VCaP (cell line): ENCODE measurements at regions not wholly inside any gene's neighbourhood (a gene's known extent, or its start where the extent isn't known, plus 50 kb on each side); places are given as distances from the start of the nearest gene placed in this dataset.

Experiments
- H3K27ac ChIP-seq: fragments of 450-650 bp; 2 replicates; pipeline ENCODE4 v1.5.1; 2017
- TF ChIP-seq, protein P1 (sequence below): fragments of 450-650 bp; conservative IDR thresholded peaks from 2 replicates; pipeline ENCODE4 v1.5.1; 2017; ENCODE audit warnings: mild to moderate bottlenecking, moderate library complexity

DNA sequence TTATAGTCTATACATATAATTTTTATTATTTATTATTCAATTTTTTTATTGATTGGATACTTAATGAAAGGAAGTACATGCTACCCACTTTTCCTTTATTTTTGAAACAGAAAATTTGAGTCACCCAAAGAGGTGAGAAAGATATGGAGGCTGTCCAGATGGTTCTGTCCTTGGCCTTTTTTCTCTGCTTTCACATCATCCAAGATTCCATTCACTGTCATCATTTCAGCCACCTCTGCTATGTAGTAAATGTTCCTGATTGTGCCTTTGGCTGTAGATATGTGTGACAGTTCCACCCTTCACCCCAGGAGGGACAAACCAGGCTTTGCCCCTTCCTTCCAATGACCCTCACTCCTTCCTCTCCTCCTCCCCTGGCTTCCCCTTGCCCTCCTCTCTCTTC is 675.7 kb upstream of the ID2 start:
- TF ChIP-seq, protein P1, sequence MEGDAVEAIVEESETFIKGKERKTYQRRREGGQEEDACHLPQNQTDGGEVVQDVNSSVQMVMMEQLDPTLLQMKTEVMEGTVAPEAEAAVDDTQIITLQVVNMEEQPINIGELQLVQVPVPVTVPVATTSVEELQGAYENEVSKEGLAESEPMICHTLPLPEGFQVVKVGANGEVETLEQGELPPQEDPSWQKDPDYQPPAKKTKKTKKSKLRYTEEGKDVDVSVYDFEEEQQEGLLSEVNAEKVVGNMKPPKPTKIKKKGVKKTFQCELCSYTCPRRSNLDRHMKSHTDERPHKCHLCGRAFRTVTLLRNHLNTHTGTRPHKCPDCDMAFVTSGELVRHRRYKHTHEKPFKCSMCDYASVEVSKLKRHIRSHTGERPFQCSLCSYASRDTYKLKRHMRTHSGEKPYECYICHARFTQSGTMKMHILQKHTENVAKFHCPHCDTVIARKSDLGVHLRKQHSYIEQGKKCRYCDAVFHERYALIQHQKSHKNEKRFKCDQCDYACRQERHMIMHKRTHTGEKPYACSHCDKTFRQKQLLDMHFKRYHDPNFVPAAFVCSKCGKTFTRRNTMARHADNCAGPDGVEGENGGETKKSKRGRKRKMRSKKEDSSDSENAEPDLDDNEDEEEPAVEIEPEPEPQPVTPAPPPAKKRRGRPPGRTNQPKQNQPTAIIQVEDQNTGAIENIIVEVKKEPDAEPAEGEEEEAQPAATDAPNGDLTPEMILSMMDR: no peak
- no peak overlapping the region for H3K27ac ChIP-seq

GRCh38 chr2:8006626-8007025 is 675.2 kb upstream of the ID2 start:
- no peak overlapping the region for H3K27ac ChIP-seq
- TF ChIP-seq, protein P1: no peak

GRCh38 chr2:8009010-8009597 is 672.8 kb upstream of the ID2 start:
- TF ChIP-seq, protein P1: no peak
- no peak overlapping the region for H3K27ac ChIP-seq

- TF ChIP-seq, protein P1: 0 out of 2 replicates have a peak, but pooled peaks have one; percentile 10
- no peak overlapping the region for H3K27ac ChIP-seq
These were observed 665.8 kb upstream of the ID2 start for GRCh38 chr2:8015848-8016600.

DNA sequence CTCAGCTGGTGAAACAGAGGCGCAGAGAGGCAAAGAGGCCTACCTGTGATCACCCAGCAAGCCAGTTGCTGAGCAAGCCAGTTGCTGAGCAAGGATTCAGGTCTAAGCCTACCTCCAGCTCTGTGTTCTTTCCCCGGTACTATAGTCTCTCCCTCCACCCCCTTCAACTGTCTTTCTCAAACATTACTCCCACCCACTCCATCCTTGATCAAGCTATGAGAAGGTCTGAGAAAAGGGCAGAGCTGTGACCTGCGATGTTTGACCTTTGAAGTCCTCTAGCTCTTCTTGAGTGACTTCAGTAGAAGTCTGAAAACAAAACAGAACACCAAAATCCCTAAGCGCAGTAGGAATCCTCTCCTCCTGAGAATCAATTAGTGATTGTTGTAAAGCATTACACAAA is 665.2 kb upstream of the ID2 start:
- TF ChIP-seq, protein P1: no peak

GRCh38 chr2:8018956-8019355 is 662.9 kb upstream of the ID2 start:
- H3K27ac ChIP-seq: no peak overlapping the region

More for the DNA sequence above, 665.2 kb upstream of the ID2 start:
- no peak overlapping the region for H3K27ac ChIP-seq

DNA sequence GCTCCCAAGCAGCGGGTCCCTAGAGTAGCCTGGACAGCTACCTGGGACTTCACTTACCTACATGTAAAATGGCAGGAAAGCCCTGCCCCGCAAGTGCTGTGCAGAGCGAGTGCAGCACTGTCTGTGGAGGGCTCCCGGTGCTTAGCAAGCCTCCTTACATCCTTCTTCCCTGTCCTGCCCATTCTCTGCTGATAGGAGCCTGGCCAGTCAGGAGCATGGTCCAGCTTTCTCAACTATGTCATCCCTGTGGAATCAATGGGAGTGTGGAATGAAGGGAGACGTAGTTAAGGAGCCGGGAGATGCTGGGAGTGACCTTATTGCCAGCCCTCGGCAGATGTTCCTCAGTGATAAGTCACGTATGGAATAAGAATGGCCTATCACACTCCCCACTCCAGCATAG is 661.9 kb upstream of the ID2 start:
- no peak overlapping the region for H3K27ac ChIP-seq
- TF ChIP-seq, protein P1: no peak

More at GRCh38 chr2:8018956-8019355, 662.9 kb upstream of the ID2 start:
- TF ChIP-seq, protein P1: no peak
